Adipocyte (in vitro differentiated cells): ENCODE measurements at regions not wholly inside any gene's neighbourhood (a gene's known extent, or its start where the extent isn't known, plus 50 kb on each side); places are given as distances from the start of the nearest gene placed in this dataset.

Source experiments
- DNase-seq: peaks from one replicate; pipeline ENCODE4 v3.0.0-alpha.2; 2015; ENCODE audit warnings: low read depth
- H3K27me3 ChIP-seq: replicated peaks from 2 replicates; pipeline ENCODE4 v1.7.0; 2013; ENCODE audit warnings: mild to moderate bottlenecking, low read length, moderate library complexity; ENCODE audit not compliant: control insufficient read depth, insufficient read depth
- H3K36me3 ChIP-seq: 2 replicates; pipeline ENCODE4 v1.7.0; 2013; ENCODE audit warnings: low read length, mild to moderate bottlenecking, moderate library complexity; ENCODE audit not compliant: control insufficient read depth, insufficient read depth, severe bottlenecking
- H3K4me1 ChIP-seq: 2 replicates; pipeline ENCODE4 v1.7.0; 2013; ENCODE audit warnings: mild to moderate bottlenecking, low read length, moderate library complexity; ENCODE audit not compliant: control insufficient read depth, insufficient read depth
- H3K4me3 ChIP-seq: 2 replicates; pipeline ENCODE4 v1.7.0; 2013; ENCODE audit warnings: mild to moderate bottlenecking, low read length, moderate library complexity
- H3K9ac ChIP-seq: 2 replicates; pipeline ENCODE4 v1.7.0; 2013; ENCODE audit warnings: mild to moderate bottlenecking, low read length, moderate library complexity
- H3K9me3 ChIP-seq: 2 replicates; pipeline ENCODE4 v1.7.0; 2013; ENCODE audit warnings: mild to moderate bottlenecking, low read length, moderate library complexity; ENCODE audit not compliant: control insufficient read depth

- Histone ChIP-seq H3K9ac (no peak overlapping the region), H3K4me1 (no peaks in the 10 kb centered on the region), H3K36me3 (no peaks in the 10 kb centered on the region), H3K4me3 (no peak overlapping the region), H3K9me3 (no peaks in the 10 kb centered on the region), H3K27me3 (peaks cover 45% of the 10 kb centered on the region)
- DNase-seq = no peak
Measured at GRCh38 chr2:239559417-239560261, 158.8 kb upstream of the HDAC4 start.

DNA sequence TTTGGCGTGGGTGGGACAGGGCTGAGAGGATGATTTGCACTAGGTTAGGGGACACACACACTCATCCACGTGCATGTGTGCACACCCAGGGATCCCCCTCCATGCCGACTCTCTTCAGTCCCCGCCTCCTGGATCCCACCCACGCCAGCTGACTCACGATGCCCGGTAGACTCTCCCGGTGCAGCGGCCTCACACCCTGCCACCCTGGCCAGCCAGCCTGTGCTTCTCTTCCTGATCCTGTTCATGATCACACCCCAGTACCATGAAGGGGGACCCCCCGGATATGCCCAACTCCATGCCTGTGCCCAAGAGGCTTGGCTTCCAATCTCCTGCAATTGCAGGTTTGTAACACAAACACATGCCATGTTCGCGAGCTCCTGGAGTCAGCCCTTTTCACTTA, 157.8 kb upstream of the HDAC4 start:
- Histone ChIP-seq H3K4me3 (no peak overlapping the region), H3K4me1 (no peaks in the 10 kb centered on the region)
- DNase-seq = no peak

GRCh38 chr2:239557516-239557915, 156.7 kb upstream of the HDAC4 start:
- Histone ChIP-seq H3K9ac (no peak overlapping the region), H3K27me3 (peaks cover 44% of the 10 kb centered on the region), H3K4me1 (no peaks in the 10 kb centered on the region), H3K9me3 (no peaks in the 10 kb centered on the region), H3K4me3 (no peak overlapping the region), H3K36me3 (no peaks in the 10 kb centered on the region)
- no peak for DNase-seq

More for the DNA sequence above, 157.8 kb upstream of the HDAC4 start:
- H3K36me3 ChIP-seq = no peaks in the 10 kb centered on the region
- no peak overlapping the region for H3K9ac ChIP-seq
- no peaks in the 10 kb centered on the region for H3K9me3 ChIP-seq
- peaks cover 46% of the 10 kb centered on the region for H3K27me3 ChIP-seq

DNA sequence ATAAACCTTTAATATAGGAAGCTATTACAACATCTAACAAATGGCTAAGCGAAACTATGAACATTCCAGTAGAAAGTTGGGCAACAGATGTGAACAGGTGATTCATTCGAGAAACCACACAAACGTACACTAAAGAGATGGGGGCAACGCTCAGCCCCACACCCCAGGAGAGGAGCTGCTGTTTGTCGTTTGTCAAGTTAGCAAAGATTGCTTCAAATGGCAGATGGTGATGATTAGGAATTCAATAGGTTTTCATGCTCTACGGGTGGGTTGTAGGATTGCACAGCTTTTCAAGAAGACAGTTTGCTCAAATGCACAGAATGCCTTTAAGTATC, 154.7 kb upstream of the HDAC4 start:
- Histone ChIP-seq H3K27me3 (peaks cover 45% of the 10 kb centered on the region), H3K9ac (no peak overlapping the region), H3K4me1 (no peaks in the 10 kb centered on the region), H3K4me3 (no peak overlapping the region), H3K9me3 (no peaks in the 10 kb centered on the region), H3K36me3 (no peaks in the 10 kb centered on the region)
- DNase-seq = no peak

GRCh38 chr2:239554766-239555570, 154.1 kb upstream of the HDAC4 start:
- no peaks in the 10 kb centered on the region for H3K9me3 ChIP-seq
- H3K36me3 ChIP-seq = no peaks in the 10 kb centered on the region
- H3K27me3 ChIP-seq = peaks cover 46% of the 10 kb centered on the region
- H3K4me1 ChIP-seq = no peaks in the 10 kb centered on the region
- no peak for DNase-seq
- no peak overlapping the region for H3K4me3 ChIP-seq
- H3K9ac ChIP-seq = no peak overlapping the region

GRCh38 chr2:239553376-239554000, 152.7 kb upstream of the HDAC4 start:
- H3K4me3 ChIP-seq = no peak overlapping the region
- no peaks in the 10 kb centered on the region for H3K36me3 ChIP-seq
- H3K9ac ChIP-seq = no peak overlapping the region
- no peak for DNase-seq
- no peaks in the 10 kb centered on the region for H3K4me1 ChIP-seq
- H3K27me3 ChIP-seq = peaks cover 47% of the 10 kb centered on the region
- peaks cover 5% of the 10 kb centered on the region for H3K9me3 ChIP-seq

DNA sequence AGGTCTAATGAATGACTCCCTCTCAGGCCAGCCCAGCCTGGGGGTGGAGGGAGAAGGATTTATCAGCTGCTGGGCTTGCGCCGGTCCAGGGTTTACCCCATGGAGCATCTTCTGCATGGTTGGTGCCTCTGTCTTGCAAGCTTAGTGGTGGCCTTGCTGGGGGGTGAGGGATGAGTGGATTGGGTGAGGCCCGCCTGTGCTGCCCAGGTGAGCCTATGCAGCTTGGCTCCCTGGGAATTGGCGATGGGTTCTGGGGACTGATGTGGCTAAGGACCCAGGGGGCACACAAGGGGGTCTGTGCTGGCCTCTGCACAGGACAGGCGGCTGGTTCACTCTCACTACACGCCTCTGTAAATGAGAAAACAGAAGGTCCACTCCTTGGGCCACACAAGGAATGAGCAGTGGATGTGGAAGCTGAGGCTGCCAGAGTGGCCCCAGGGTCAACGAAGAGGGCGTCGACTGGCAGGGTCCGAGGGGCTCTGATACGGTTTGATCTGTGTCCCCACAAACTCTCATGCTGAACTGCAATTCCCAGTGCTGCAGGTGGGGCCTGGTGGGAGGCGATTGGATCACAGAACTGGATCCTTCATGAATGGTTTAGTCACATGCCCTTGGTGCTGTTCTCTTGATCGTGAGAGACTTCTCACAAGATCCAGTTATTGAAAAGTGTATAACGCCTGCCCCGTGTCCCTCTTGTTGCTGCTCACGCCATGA, 151.6 kb upstream of the HDAC4 start:
- Histone ChIP-seq H3K36me3 (no peaks in the 10 kb centered on the region), H3K4me3 (no peak overlapping the region), H3K27me3 (peaks cover 52% of the 10 kb centered on the region), H3K9ac (no peak overlapping the region), H3K9me3 (peaks cover 5% of the 10 kb centered on the region), H3K4me1 (no peaks in the 10 kb centered on the region)
- DNase-seq = no peak

- Histone ChIP-seq H3K27me3 (peaks cover 58% of the 10 kb centered on the region), H3K9me3 (peaks cover 5% of the 10 kb centered on the region), H3K4me3 (no peak overlapping the region), H3K9ac (no peak overlapping the region), H3K36me3 (no peaks in the 10 kb centered on the region), H3K4me1 (no peaks in the 10 kb centered on the region)
- DNase-seq = no peak
Measured at GRCh38 chr2:239551206-239551605, 150.4 kb upstream of the HDAC4 start.

GRCh38 chr2:239550357-239550756, 149.5 kb upstream of the HDAC4 start:
- no peak overlapping the region for H3K4me3 ChIP-seq
- peaks cover 66% of the 10 kb centered on the region for H3K27me3 ChIP-seq
- peaks cover 5% of the 10 kb centered on the region for H3K9me3 ChIP-seq
- no peak for DNase-seq
- H3K36me3 ChIP-seq = no peaks in the 10 kb centered on the region
- no peaks in the 10 kb centered on the region for H3K4me1 ChIP-seq
- no peak overlapping the region for H3K9ac ChIP-seq

GRCh38 chr2:239549711-239550255, 149.0 kb upstream of the HDAC4 start:
- no peaks in the 10 kb centered on the region for H3K36me3 ChIP-seq
- H3K27me3 ChIP-seq = peaks cover 66% of the 10 kb centered on the region
- H3K9ac ChIP-seq = no peak overlapping the region
- H3K9me3 ChIP-seq = peaks cover 5% of the 10 kb centered on the region
- DNase-seq = no peak
- H3K4me1 ChIP-seq = no peaks in the 10 kb centered on the region
- H3K4me3 ChIP-seq = no peak overlapping the region
